PC-3 (cell line): ENCODE measurements at regions not wholly inside any gene's neighbourhood (a gene's known extent, or its start where the extent isn't known, plus 50 kb on each side); places are given as distances from the start of the nearest gene placed in this dataset.

Experiments used
- EZH2 ChIP-seq: fragments of 300-600 bp; sonication (generic); IDR thresholded peaks from one replicate; pipeline ENCODE4 v1.6.1; 2017; ENCODE audit warnings: antibody characterized with exemption, mild to moderate bottlenecking, low read length; ENCODE audit not compliant: unreplicated experiment
- EZH2phosphoT487 ChIP-seq: fragments of 300-600 bp; sonication (generic); IDR thresholded peaks from 2 replicates; pipeline ENCODE4 v1.6.1; 2018; ENCODE audit warnings: mild to moderate bottlenecking, antibody characterized with exemption, low read length, borderline replicate concordance
- TF ChIP-seq, protein P1 (sequence below): fragments of 300-600 bp; sonication (generic); conservative IDR thresholded peaks from 2 replicates; pipeline ENCODE4 v1.5.1; 2017; ENCODE audit warnings: antibody characterized with exemption, low read depth, mild to moderate bottlenecking, low read length

- TF ChIP-seq EZH2: no peak
- TF ChIP-seq, protein P1, sequence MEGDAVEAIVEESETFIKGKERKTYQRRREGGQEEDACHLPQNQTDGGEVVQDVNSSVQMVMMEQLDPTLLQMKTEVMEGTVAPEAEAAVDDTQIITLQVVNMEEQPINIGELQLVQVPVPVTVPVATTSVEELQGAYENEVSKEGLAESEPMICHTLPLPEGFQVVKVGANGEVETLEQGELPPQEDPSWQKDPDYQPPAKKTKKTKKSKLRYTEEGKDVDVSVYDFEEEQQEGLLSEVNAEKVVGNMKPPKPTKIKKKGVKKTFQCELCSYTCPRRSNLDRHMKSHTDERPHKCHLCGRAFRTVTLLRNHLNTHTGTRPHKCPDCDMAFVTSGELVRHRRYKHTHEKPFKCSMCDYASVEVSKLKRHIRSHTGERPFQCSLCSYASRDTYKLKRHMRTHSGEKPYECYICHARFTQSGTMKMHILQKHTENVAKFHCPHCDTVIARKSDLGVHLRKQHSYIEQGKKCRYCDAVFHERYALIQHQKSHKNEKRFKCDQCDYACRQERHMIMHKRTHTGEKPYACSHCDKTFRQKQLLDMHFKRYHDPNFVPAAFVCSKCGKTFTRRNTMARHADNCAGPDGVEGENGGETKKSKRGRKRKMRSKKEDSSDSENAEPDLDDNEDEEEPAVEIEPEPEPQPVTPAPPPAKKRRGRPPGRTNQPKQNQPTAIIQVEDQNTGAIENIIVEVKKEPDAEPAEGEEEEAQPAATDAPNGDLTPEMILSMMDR: no peak
- TF ChIP-seq EZH2phosphoT487: no peak
These were observed 435.7 kb downstream of the TXNL1 start for GRCh38 chr18:56202678-56203077.
